ENCODE measurements at regions not wholly inside any gene's neighbourhood (a gene's known extent, or its start where the extent isn't known, plus 50 kb on each side); places are given as distances from the start of the nearest gene placed in this dataset.

DNA sequence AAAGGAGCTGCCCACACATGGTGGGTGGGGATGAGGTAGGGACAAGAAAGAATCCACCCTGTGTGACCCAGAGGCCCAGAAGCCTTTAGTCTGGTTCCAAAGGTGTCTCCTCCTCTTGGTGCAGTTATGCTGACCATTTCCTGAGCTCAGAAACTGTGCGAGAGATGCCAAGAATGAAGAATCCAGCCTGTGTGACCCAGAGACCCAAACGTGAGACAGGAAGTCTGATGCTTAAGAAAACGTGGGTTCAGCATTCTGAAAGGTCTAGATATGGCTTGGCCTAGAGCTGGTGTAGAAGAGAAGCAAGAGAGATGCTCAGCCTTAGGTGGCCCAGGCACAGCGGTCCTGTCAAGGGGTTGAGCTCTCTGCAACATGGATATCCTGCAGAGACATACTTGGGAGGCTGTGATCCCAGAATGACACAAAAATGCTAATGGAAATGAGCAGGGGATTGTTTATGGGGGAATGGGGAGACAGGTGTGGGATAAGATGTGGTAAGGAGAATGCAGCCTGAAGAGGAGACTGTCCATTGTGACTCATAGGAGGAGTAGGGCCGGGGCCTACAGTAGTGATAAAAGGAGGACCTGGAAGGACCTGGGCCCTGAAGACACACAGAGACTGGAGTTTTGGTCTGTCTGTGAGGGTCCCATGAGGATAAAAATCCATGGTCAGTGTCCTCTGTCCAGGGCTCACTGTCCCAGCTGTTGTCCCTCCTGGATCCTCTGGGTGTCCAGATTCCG lies 79.0 kb downstream of the ZNF280B start:
- H3K4me3 Mint-ChIP-seq = no peak overlapping the region

DNA sequence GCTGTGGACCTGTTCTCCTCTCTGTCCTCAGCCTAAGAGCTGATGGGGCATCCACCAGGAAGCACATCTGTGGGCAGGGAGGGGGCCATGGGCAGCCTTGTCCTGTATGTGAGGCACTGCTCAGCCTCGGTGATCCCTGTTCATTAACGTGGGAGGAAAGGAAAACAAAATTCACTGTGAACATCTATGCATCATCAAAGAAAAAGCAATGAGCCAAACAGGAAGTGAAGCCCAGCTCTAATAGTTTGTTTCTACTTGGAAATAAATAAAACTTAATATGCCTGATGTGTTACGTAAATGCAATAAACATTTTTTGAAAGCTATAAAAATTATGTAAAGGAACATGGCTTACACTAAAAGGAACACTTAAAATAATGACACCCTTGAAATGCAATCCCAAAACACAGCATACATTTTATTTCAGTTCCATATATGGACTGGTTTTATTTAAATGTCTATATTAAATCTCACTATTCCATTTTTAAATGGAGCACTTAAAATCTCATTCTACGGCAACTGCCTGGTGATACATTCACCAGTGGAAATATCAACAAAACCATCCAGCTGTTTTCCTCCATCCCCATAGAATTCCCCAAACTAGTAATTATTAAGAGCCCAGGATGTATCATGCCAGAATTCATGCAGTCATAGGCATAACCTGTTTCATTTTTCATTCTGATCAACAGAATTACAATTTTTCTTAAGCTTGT lies 78.3 kb downstream of the ZNF280B start:
- intact Hi-C loops (cut with micrococcal nuclease) = no loop called here
- H3K4me3 Mint-ChIP-seq = no peak overlapping the region
- peaks cover 11% of the 10 kb centered on the region for H3K27me3 Mint-ChIP-seq
- H3K27ac Mint-ChIP-seq = no peak overlapping the region
- no peak for DNase-seq
- H3K36me3 Mint-ChIP-seq = no peaks in the 10 kb centered on the region
- no peaks in the 10 kb centered on the region for H3K4me1 Mint-ChIP-seq (ENCODE audit: low read depth)
- ChIA-PET POLR2A (no interaction called here), CTCF (interaction anchor here (0.7 to 3.2 kb wide), 15 partner anchors 8 to 526 kb away, joined by 3 to 22 read pairs (median 3); no protein-coding TSS in a partner anchor)
- H3K9me3 Mint-ChIP-seq = no peaks in the 10 kb centered on the region

More for the DNA sequence above, 79.0 kb downstream of the ZNF280B start:
- intact Hi-C loops (cut with micrococcal nuclease) = no loop called here
- H3K27me3 Mint-ChIP-seq = peaks cover 9% of the 10 kb centered on the region
- DNase-seq = no peak
- no peak overlapping the region for H3K27ac Mint-ChIP-seq
- no peaks in the 10 kb centered on the region for H3K9me3 Mint-ChIP-seq
- no peaks in the 10 kb centered on the region for H3K36me3 Mint-ChIP-seq
- H3K4me1 Mint-ChIP-seq (ENCODE audit: low read depth) = no peaks in the 10 kb centered on the region
- ChIA-PET POLR2A (no interaction called here), CTCF (interaction anchor here (0.7 to 1.8 kb wide), 4 partner anchors 12 to 87 kb away, joined by 3 to 5 read pairs (median 4); no protein-coding TSS in a partner anchor)

- Mint-ChIP-seq H3K9me3 (no peaks in the 10 kb centered on the region), H3K4me3 (no peak overlapping the region), H3K36me3 (no peaks in the 10 kb centered on the region), H3K27me3 (peaks cover 12% of the 10 kb centered on the region), H3K4me1 (ENCODE audit: low read depth) (no peaks in the 10 kb centered on the region), H3K27ac (peak overlapping the region; percentile 39)
- ChIA-PET POLR2A (no interaction called here), CTCF (interaction anchor here (0.6 to 3.2 kb wide), 15 partner anchors 8 to 525 kb away, joined by 3 to 22 read pairs (median 3); no protein-coding TSS in a partner anchor)
- intact Hi-C loops (cut with micrococcal nuclease) = no loop called here
- peak; percentile 66 for DNase-seq
Observed at GRCh38 chr22:22431271-22432220, 77.0 kb downstream of the ZNF280B start.

DNA sequence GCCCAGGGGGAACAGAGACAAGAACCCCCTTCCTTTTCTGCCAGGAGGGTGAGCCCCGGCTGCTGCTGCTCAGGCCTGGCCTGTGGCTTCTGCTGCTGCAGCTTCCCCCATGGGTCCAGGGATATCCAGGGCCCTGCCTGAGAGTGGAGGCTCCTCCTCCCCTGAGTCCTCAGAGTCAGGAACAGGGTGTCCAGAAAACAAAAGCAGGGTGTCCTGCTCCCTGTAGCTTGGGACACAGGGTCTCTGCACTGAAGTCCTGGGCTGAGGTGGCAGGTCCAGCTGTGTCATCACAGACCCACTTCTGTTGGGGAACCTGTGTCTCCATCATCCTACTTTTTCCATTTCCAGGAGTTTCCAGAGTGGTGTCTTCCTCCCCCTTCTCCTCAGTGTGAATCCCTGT lies 76.1 kb downstream of the ZNF280B start:
- DNase-seq = no peak
- no peaks in the 10 kb centered on the region for H3K4me1 Mint-ChIP-seq (ENCODE audit: low read depth)
- POLR2A ChIA-PET = no interaction called here
- no peaks in the 10 kb centered on the region for H3K36me3 Mint-ChIP-seq
- no peaks in the 10 kb centered on the region for H3K9me3 Mint-ChIP-seq
- H3K4me3 Mint-ChIP-seq = no peak overlapping the region
- intact Hi-C loops (cut with micrococcal nuclease) = no loop called here
- H3K27me3 Mint-ChIP-seq = peaks cover 17% of the 10 kb centered on the region
- CTCF ChIA-PET = interaction anchor here (0.6 to 3.2 kb wide), 4 partner anchors 11 to 135 kb away, joined by 3 to 22 read pairs (median 3); no protein-coding TSS in a partner anchor
- no peak overlapping the region for H3K27ac Mint-ChIP-seq

- Mint-ChIP-seq H3K9me3 (no peaks in the 10 kb centered on the region), H3K4me1 (ENCODE audit: low read depth) (no peaks in the 10 kb centered on the region), H3K4me3 (no peak overlapping the region), H3K27me3 (peaks cover 21% of the 10 kb centered on the region), H3K36me3 (no peaks in the 10 kb centered on the region), H3K27ac (no peak overlapping the region)
- POLR2A ChIA-PET = no interaction called here
- CTCF ChIA-PET = interaction anchor here (1.3 to 3.2 kb wide), 2 partner anchors 11 to 15 kb away, joined by 3 to 22 read pairs; no protein-coding TSS in a partner anchor
- no peak for DNase-seq
- intact Hi-C loops (cut with micrococcal nuclease) = no loop called here
Observed at GRCh38 chr22:22432937-22433336, 75.6 kb downstream of the ZNF280B start.

GRCh38 chr22:22433770-22434169 lies 74.8 kb downstream of the ZNF280B start:
- Mint-ChIP-seq H3K27me3 (peaks cover 28% of the 10 kb centered on the region), H3K27ac (no peak overlapping the region), H3K4me1 (ENCODE audit: low read depth) (no peaks in the 10 kb centered on the region), H3K36me3 (no peaks in the 10 kb centered on the region), H3K9me3 (no peaks in the 10 kb centered on the region), H3K4me3 (no peak overlapping the region)
- POLR2A ChIA-PET = no interaction called here
- intact Hi-C loops (cut with micrococcal nuclease) = no loop called here
- DNase-seq = no peak
- CTCF ChIA-PET = no interaction called here

Measured in activated CD4-positive, alpha-beta memory T cell treated with anti-CD3 and anti-CD28 coated beads for 36 hours (primary cell).